Cardiac fibroblast (primary cell): ENCODE measurements at regions not wholly inside any gene's neighbourhood (a gene's known extent, or its start where the extent isn't known, plus 50 kb on each side); places are given as distances from the start of the nearest gene placed in this dataset.
A peak's percentile ranks its signal among the peaks of the same experiment; 100 is the strongest.

ENCODE experiments used
- DNase-seq, 2 donors: peaks; one replicate each; pipeline versions ENCODE4 v3.0.0 to v3.0.0-alpha.2; 2010; ENCODE audit warnings: low read depth in 2 of 2
- H3K4me3 ChIP-seq, 2 donors: replicated peaks in 1 of 2; 1 replicate in 1 of 2; 2 replicates in 1 of 2; pipeline ENCODE4 v1.5.1; 2011; ENCODE audit warnings: low read depth in 2 of 2, low read length in 2 of 2, mild to moderate bottlenecking in 2 of 2, moderate library complexity in 1 of 2
- CTCF ChIP-seq: IDR thresholded peaks from one replicate; pipeline ENCODE4 v1.5.1; 2011; ENCODE audit warnings: low read depth, mild to moderate bottlenecking, low read length, inconsistent platforms

- H3K4me3 ChIP-seq: no peak overlapping the region
- no peak for TF ChIP-seq CTCF
- DNase-seq: no peak
Observed at GRCh38 chr12:78792052-78792698, 72.4 kb upstream of the SYT1 start.

GRCh38 chr12:78793491-78793890, 71.1 kb upstream of the SYT1 start:
- TF ChIP-seq CTCF: no peak
- peak in 1 of 2 donors; percentile 6 for DNase-seq
- no peak overlapping the region for H3K4me3 ChIP-seq

- no peak overlapping the region for H3K4me3 ChIP-seq
- TF ChIP-seq CTCF: no peak
- no peak for DNase-seq
Observed at GRCh38 chr12:78793982-78794381, 70.6 kb upstream of the SYT1 start.

- no peak for TF ChIP-seq CTCF
- H3K4me3 ChIP-seq: no peak overlapping the region
- peak in 1 of 2 donors; percentile 25 for DNase-seq
Observed at GRCh38 chr12:78795934-78796445, 68.6 kb upstream of the SYT1 start.

GRCh38 chr12:78797196-78797931, 67.2 kb upstream of the SYT1 start:
- H3K4me3 ChIP-seq: no peak overlapping the region
- peak in 1 of 2 donors; percentile 70 for DNase-seq
- no peak for TF ChIP-seq CTCF

- no peak for TF ChIP-seq CTCF
- no peak overlapping the region for H3K4me3 ChIP-seq
- no peak for DNase-seq
Observed at GRCh38 chr12:78799649-78800048, 64.9 kb upstream of the SYT1 start.
